SK-N-SH (cell line): ENCODE measurements at regions not wholly inside any gene's neighbourhood (a gene's known extent, or its start where the extent isn't known, plus 50 kb on each side); places are given as distances from the start of the nearest gene placed in this dataset.

ENCODE experiments used
- CTCF ChIA-PET: fragments of 300-600, 350-600 bp; formaldehyde crosslinking; extraction: SDS; loops from one replicate; lab custom pipeline; 2021; lab: Yijun Ruan, JAX
- POLR2A ChIA-PET: fragments of 350-600 bp; sonication (Branson Sonifier 250); formaldehyde crosslinking; extraction: SDS; loops from one replicate; lab custom pipeline; 2020; ENCODE audit warnings: antibody characterized with exemption, inconsistent platforms; lab: Yijun Ruan, JAX
- DNase-seq: peaks from one replicate; pipeline ENCODE4 v3.0.0; 2012
- H2AFZ ChIP-seq: fragments of 200-600 bp; sonication (generic); 2 replicates; pipeline ENCODE4 v1.8.1; 2016; ENCODE audit warnings: antibody characterized with exemption, mild to moderate bottlenecking, low read depth
- H3F3A ChIP-seq: fragments of 200-600 bp; sonication (generic); replicated peaks from 2 replicates; pipeline ENCODE3; 2016; ENCODE audit warnings: antibody characterized with exemption, mild to moderate bottlenecking; ENCODE audit not compliant: insufficient read depth
- H3K27ac ChIP-seq, 2 experiments: fragments of 200-500 bp in 1 of 2; fragments of 200-600 bp in 1 of 2; sonication (Bioruptor generic) in 1 of 2; sonication (generic), shearing (Covaris generic) in 1 of 2; 2 replicates each; pipeline versions ENCODE4 v1.5.1 to v1.6.1; 2014 to 2016; ENCODE audit warnings: low read depth in 2 of 2, inconsistent platforms in 1 of 2, low read length in 1 of 2, mild to moderate bottlenecking in 1 of 2, mixed read lengths in 1 of 2
- H3K27me3 ChIP-seq: fragments of 200-600 bp; sonication (generic), shearing (Covaris generic); 2 replicates; pipeline ENCODE4 v1.6.1; 2016; ENCODE audit warnings: mixed run types; ENCODE audit not compliant: insufficient read depth
- H3K36me3 ChIP-seq, 2 experiments: fragments of 200-500 bp in 1 of 2; fragments of 200-600 bp in 1 of 2; sonication (Bioruptor generic) in 1 of 2; sonication (generic) in 1 of 2; replicated peaks in 1 of 2; 2 replicates each; pipeline versions ENCODE3 to v1.5.1; 2014 to 2016; ENCODE audit warnings: low read length in 1 of 2, mild to moderate bottlenecking in 1 of 2; ENCODE audit not compliant: insufficient read depth in 2 of 2, control insufficient read depth in 1 of 2
- H3K4me1 ChIP-seq, 2 experiments: fragments of 200-500 bp in 1 of 2; fragments of 200-600 bp in 1 of 2; sonication (Bioruptor generic) in 1 of 2; sonication (generic), shearing (Covaris generic) in 1 of 2; 2 replicates each; pipeline versions ENCODE4 v1.5.1 to v1.6.1; 2014 to 2016; ENCODE audit warnings: low read depth in 1 of 2, low read length in 1 of 2, mixed run types in 1 of 2; ENCODE audit not compliant: insufficient read depth in 2 of 2, control insufficient read depth in 1 of 2
- H3K4me2 ChIP-seq: fragments of 200-600 bp; sonication (generic), shearing (Covaris generic); 2 replicates; pipeline ENCODE4 v1.6.1; 2017; ENCODE audit warnings: mixed run types
- H3K4me3 ChIP-seq, 2 experiments: fragments of 200-500 bp in 1 of 2; fragments of 200-600 bp in 1 of 2; sonication (Bioruptor generic) in 1 of 2; sonication (generic), shearing (Covaris generic) in 1 of 2; 2 replicates each; pipeline versions ENCODE4 v1.5.1 to v1.8.1; 2014 to 2016; ENCODE audit warnings: low read depth in 2 of 2, inconsistent platforms in 1 of 2, low read length in 1 of 2, mild to moderate bottlenecking in 1 of 2, mixed read lengths in 1 of 2, moderate library complexity in 1 of 2
- H3K79me2 ChIP-seq: fragments of 200-600 bp; sonication (generic); 2 replicates; pipeline ENCODE4 v1.8.1; 2017; ENCODE audit warnings: mild to moderate bottlenecking; ENCODE audit not compliant: insufficient read depth
- H3K9ac ChIP-seq: fragments of 200-600 bp; sonication (generic); 2 replicates; pipeline ENCODE4 v1.6.1; 2017; ENCODE audit warnings: mixed run types
- H3K9me2 ChIP-seq: fragments of 200-600 bp; sonication (generic); 2 replicates; pipeline ENCODE4 v1.6.1; 2017; ENCODE audit warnings: mixed run types
- H3K9me3 ChIP-seq: fragments of 200-600 bp; sonication (generic); 2 replicates; pipeline ENCODE4 v1.6.1; 2017; ENCODE audit warnings: mixed run types, mild to moderate bottlenecking, moderate library complexity
- H4K20me1 ChIP-seq: fragments of 200-600 bp; sonication (generic); 2 replicates; pipeline ENCODE4 v1.6.1; 2017; ENCODE audit warnings: mild to moderate bottlenecking, mixed run types; ENCODE audit not compliant: insufficient read depth
- ELF1 ChIP-seq: IDR thresholded peaks from 2 replicates; pipeline ENCODE4 v1.4.0; 2012
- EP300 ChIP-seq, 2 experiments: IDR thresholded peaks; 2 replicates each; pipeline versions ENCODE4 v1.4.0 to v1.6.1; 2012; ENCODE audit warnings: borderline replicate concordance in 1 of 2, low read depth in 1 of 2, low read length in 1 of 2
- FOSL2 ChIP-seq: IDR thresholded peaks from 2 replicates; pipeline ENCODE4 v1.4.0; 2012; ENCODE audit warnings: low read depth, mild to moderate bottlenecking, moderate library complexity, borderline replicate concordance
- FOXJ3 ChIP-seq: sonication (generic); formaldehyde crosslinking; IDR thresholded peaks from 2 replicates; pipeline ENCODE4 v1.5.1; 2020; ENCODE audit warnings: mild to moderate bottlenecking, missing genetic modification reagents
- FOXM1 ChIP-seq: IDR thresholded peaks from 2 replicates; pipeline ENCODE4 v1.4.0; 2012; ENCODE audit warnings: low read depth, mild to moderate bottlenecking
- GATA2 ChIP-seq: sonication (generic); formaldehyde crosslinking; IDR thresholded peaks from 2 replicates; pipeline ENCODE4 v1.5.0; 2020; ENCODE audit warnings: mild to moderate bottlenecking, missing genetic modification reagents
- JUND ChIP-seq: IDR thresholded peaks from 2 replicates; pipeline ENCODE4 v1.4.0; 2012
- MEF2A ChIP-seq: IDR thresholded peaks from 2 replicates; pipeline ENCODE4 v1.4.0; 2012; ENCODE audit warnings: low read depth, borderline replicate concordance
- NFIC ChIP-seq: IDR thresholded peaks from 2 replicates; pipeline ENCODE4 v1.4.0; 2012; ENCODE audit warnings: borderline replicate concordance
- RAD21 ChIP-seq: IDR thresholded peaks from 2 replicates; pipeline ENCODE4 v1.6.1; 2012; ENCODE audit warnings: mild to moderate bottlenecking, low read length
- RCOR1 ChIP-seq: fragments of 150-350 bp; IDR thresholded peaks from 2 replicates; pipeline ENCODE4 v1.6.1; 2017; ENCODE audit warnings: antibody characterized with exemption, low read length
- RFX5 ChIP-seq: IDR thresholded peaks from 2 replicates; pipeline ENCODE4 v1.6.1; 2012; ENCODE audit warnings: mild to moderate bottlenecking, improper control_type of control experiment, low read length
- SIN3A ChIP-seq: IDR thresholded peaks from 2 replicates; pipeline ENCODE4 v1.6.1; 2012; ENCODE audit warnings: low read depth, mild to moderate bottlenecking, low read length, moderate library complexity, borderline replicate concordance
- TAF1 ChIP-seq: IDR thresholded peaks from 2 replicates; pipeline ENCODE4 v1.6.1; 2012; ENCODE audit warnings: low read depth, mild to moderate bottlenecking, low read length, moderate library complexity, borderline replicate concordance
- WGBS: methylation state at CpG from one replicate; pipeline ENCODE4 v1.1.6; 2017; ENCODE audit warnings: low lambda C conversion rate; 5-methylcytosine and 5-hydroxymethylcytosine counted together
- TF ChIP-seq, protein P1 (sequence below): fragments of 150-350 bp; IDR thresholded peaks from 2 replicates; pipeline ENCODE4 v1.6.1; 2017; ENCODE audit warnings: antibody characterized with exemption, low read length, low read depth, borderline replicate concordance
- TF ChIP-seq, protein P2 (sequence below): IDR thresholded peaks from 2 replicates; pipeline ENCODE4 v1.4.0; 2012; ENCODE audit warnings: low read depth
- TF ChIP-seq, protein P3 (sequence below): IDR thresholded peaks from 2 replicates; pipeline ENCODE4 v1.4.0; 2012; ENCODE audit warnings: low read depth, borderline replicate concordance
- TF ChIP-seq, protein P4 (sequence below): fragments of 150-350 bp; IDR thresholded peaks from 2 replicates; pipeline ENCODE4 v1.6.1; 2016; ENCODE audit warnings: mild to moderate bottlenecking, low read depth, low read length
- TF ChIP-seq, protein P5 (sequence below): IDR thresholded peaks from 2 replicates; pipeline ENCODE4 v1.4.0; 2012; ENCODE audit warnings: low read depth, borderline replicate concordance

DNA sequence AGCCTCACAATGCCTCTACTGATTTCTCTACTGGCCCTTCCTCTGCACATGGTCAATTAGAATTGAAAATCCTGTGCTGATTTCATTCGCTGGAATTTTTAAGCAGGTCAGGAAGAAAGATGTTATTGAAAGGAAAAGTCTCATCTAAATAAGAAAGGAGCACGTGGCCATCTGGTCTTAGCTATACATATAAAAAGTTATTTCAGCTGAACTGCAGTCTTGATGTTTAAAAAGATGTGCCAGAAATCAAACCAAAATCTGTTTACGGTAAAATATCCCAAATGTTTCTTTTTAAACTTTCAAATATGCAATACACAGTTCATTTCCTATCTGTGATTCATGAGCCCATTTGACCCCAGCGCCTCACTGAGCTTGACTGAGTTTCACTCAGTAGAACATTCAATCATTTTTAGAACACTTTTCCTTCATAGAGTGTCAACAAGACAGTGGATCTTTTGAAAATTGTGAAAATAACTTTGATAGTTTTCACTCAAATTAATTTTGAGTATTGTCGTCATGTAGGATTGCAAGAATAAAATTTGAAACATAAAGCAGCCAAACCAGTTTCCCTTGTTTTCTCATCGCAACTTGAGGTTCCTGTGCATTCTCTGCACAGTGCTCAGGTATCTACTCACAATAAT lies 293.6 kb downstream of the PTPRC start:
- H3K79me2 ChIP-seq = peaks cover 87% of the 10 kb centered on the region
- POLR2A ChIA-PET = no interaction called here
- H3K4me2 ChIP-seq = no peak overlapping the region
- H3K27ac ChIP-seq = no peak overlapping the region
- peaks cover 10 to 15% of the 10 kb centered on the region in 2 experiments; a peak in 3 of 4 replicates for H3K4me1 ChIP-seq
- H3K9me3 ChIP-seq = peaks cover 3% of the 10 kb centered on the region; the same call in 1 of the 2 replicates
- H3K9me2 ChIP-seq = no peaks in the 10 kb centered on the region
- CTCF ChIA-PET = no interaction called here
- no peak overlapping the region; a peak in 1 of 4 replicates for H3K4me3 ChIP-seq
- H3K36me3 ChIP-seq = peaks cover 0 to 16% of the 10 kb centered on the region in 2 experiments
- peaks cover 21% of the 10 kb centered on the region for H3F3A ChIP-seq
- 83% methylated on average over 6 of the region's 6 CpGs for WGBS
- no peak overlapping the region for H3K9ac ChIP-seq
- TF ChIP-seq MEF2A (no peak), FOXJ3 (no peak), RAD21 (no peak), JUND (no peak), GATA2 (CRISPR knock-in tag) (no peak), RCOR1 (no peak), FOSL2 (no peak), SIN3A (no peak), FOXM1 (no peak), RFX5 (no peak), ELF1 (no peak), EP300 (IDR thresholded peaks at IDR 0.05; ENCODE audit: borderline replicate concordance in 1 of 2, low read depth in 1 of 2, low read length in 1 of 2) (no peak), NFIC (no peak), TAF1 (no peak)
- TF ChIP-seq, protein P1, sequence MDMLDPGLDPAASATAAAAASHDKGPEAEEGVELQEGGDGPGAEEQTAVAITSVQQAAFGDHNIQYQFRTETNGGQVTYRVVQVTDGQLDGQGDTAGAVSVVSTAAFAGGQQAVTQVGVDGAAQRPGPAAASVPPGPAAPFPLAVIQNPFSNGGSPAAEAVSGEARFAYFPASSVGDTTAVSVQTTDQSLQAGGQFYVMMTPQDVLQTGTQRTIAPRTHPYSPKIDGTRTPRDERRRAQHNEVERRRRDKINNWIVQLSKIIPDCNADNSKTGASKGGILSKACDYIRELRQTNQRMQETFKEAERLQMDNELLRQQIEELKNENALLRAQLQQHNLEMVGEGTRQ = no peak
- TF ChIP-seq, protein P2, sequence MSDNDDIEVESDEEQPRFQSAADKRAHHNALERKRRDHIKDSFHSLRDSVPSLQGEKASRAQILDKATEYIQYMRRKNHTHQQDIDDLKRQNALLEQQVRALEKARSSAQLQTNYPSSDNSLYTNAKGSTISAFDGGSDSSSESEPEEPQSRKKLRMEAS = no peak
- TF ChIP-seq, protein P3, sequence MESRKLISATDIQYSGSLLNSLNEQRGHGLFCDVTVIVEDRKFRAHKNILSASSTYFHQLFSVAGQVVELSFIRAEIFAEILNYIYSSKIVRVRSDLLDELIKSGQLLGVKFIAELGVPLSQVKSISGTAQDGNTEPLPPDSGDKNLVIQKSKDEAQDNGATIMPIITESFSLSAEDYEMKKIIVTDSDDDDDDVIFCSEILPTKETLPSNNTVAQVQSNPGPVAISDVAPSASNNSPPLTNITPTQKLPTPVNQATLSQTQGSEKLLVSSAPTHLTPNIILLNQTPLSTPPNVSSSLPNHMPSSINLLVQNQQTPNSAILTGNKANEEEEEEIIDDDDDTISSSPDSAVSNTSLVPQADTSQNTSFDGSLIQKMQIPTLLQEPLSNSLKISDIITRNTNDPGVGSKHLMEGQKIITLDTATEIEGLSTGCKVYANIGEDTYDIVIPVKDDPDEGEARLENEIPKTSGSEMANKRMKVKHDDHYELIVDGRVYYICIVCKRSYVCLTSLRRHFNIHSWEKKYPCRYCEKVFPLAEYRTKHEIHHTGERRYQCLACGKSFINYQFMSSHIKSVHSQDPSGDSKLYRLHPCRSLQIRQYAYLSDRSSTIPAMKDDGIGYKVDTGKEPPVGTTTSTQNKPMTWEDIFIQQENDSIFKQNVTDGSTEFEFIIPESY = no peak
- TF ChIP-seq, protein P4, sequence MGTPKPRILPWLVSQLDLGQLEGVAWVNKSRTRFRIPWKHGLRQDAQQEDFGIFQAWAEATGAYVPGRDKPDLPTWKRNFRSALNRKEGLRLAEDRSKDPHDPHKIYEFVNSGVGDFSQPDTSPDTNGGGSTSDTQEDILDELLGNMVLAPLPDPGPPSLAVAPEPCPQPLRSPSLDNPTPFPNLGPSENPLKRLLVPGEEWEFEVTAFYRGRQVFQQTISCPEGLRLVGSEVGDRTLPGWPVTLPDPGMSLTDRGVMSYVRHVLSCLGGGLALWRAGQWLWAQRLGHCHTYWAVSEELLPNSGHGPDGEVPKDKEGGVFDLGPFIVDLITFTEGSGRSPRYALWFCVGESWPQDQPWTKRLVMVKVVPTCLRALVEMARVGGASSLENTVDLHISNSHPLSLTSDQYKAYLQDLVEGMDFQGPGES = no peak
- TF ChIP-seq, protein P5, sequence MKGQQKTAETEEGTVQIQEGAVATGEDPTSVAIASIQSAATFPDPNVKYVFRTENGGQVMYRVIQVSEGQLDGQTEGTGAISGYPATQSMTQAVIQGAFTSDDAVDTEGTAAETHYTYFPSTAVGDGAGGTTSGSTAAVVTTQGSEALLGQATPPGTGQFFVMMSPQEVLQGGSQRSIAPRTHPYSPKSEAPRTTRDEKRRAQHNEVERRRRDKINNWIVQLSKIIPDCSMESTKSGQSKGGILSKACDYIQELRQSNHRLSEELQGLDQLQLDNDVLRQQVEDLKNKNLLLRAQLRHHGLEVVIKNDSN = no peak
- TF ChIP-seq, all 33 proteins: peak for 0
- H3K27me3 ChIP-seq = no peaks in the 10 kb centered on the region
- no peak for DNase-seq
- no peak overlapping the region for H2AFZ ChIP-seq
- H4K20me1 ChIP-seq = no peaks in the 10 kb centered on the region
